WI38 (cell line): ENCODE measurements at regions not wholly inside any gene's neighbourhood (a gene's known extent, or its start where the extent isn't known, plus 50 kb on each side); places are given as distances from the start of the nearest gene placed in this dataset.

ENCODE experiments used
- H3K4me3 ChIP-seq: 2 replicates; pipeline ENCODE4 v1.5.1; 2011; ENCODE audit warnings: low read depth, mild to moderate bottlenecking, control low read depth, low read length
- CTCF ChIP-seq: IDR thresholded peaks from 2 replicates; pipeline ENCODE4 v1.5.1; 2012; ENCODE audit warnings: low read depth, mild to moderate bottlenecking, control low read depth, low read length

- TF ChIP-seq CTCF: no peak
- no peak overlapping the region for H3K4me3 ChIP-seq
These were observed 58.6 kb upstream of the JCAD start for GRCh38 chr10:30117812-30118501.

- TF ChIP-seq CTCF: no peak
These were observed 56.7 kb upstream of the JCAD start for GRCh38 chr10:30116041-30116491.

GRCh38 chr10:30115626-30115940, 56.2 kb upstream of the JCAD start:
- no peak for TF ChIP-seq CTCF
- H3K4me3 ChIP-seq: no peak overlapping the region

More at GRCh38 chr10:30116041-30116491, 56.7 kb upstream of the JCAD start:
- no peak overlapping the region for H3K4me3 ChIP-seq

GRCh38 chr10:30114881-30115625, 55.7 kb upstream of the JCAD start:
- no peak overlapping the region for H3K4me3 ChIP-seq
- TF ChIP-seq CTCF: no peak

- no peak for TF ChIP-seq CTCF
These were observed 55.0 kb upstream of the JCAD start for GRCh38 chr10:30114401-30114800.

GRCh38 chr10:30111340-30112022, 52.1 kb upstream of the JCAD start:
- H3K4me3 ChIP-seq: no peak overlapping the region
- no peak for TF ChIP-seq CTCF

More at GRCh38 chr10:30114401-30114800, 55.0 kb upstream of the JCAD start:
- H3K4me3 ChIP-seq: no peak overlapping the region
